ENCODE measurements at regions not wholly inside any gene's neighbourhood (a gene's known extent, or its start where the extent isn't known, plus 50 kb on each side); places are given as distances from the start of the nearest gene placed in this dataset.

DNA sequence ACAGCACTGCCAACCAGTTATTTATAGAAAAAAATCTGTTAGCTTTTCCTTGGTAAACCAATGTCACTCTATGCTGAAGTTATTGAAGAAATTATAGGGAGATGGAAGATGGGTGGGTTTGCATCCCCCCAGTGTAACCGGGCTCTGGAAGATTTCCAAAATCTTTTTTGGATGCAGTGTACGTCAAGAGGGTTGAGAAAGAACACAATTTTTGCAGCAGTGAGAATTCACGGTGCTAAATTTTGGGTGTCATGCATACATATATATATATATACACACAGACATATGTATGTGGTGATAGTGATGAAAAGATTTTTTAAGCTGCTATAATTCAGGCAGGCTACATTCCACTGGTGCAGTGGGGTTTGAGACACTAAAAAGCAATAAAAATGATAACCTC is 91.4 kb upstream of the MAGI3 start:
- TF ChIP-seq CTCF (IDR thresholded peaks at IDR 0.05) (no peak), POLR2A (IDR thresholded peaks at IDR 0.05) (no peak)

Measured in Peyer's patch (tissue), 4 donors.